ENCODE measurements at regions not wholly inside any gene's neighbourhood (a gene's known extent, or its start where the extent isn't known, plus 50 kb on each side); places are given as distances from the start of the nearest gene placed in this dataset.

DNA sequence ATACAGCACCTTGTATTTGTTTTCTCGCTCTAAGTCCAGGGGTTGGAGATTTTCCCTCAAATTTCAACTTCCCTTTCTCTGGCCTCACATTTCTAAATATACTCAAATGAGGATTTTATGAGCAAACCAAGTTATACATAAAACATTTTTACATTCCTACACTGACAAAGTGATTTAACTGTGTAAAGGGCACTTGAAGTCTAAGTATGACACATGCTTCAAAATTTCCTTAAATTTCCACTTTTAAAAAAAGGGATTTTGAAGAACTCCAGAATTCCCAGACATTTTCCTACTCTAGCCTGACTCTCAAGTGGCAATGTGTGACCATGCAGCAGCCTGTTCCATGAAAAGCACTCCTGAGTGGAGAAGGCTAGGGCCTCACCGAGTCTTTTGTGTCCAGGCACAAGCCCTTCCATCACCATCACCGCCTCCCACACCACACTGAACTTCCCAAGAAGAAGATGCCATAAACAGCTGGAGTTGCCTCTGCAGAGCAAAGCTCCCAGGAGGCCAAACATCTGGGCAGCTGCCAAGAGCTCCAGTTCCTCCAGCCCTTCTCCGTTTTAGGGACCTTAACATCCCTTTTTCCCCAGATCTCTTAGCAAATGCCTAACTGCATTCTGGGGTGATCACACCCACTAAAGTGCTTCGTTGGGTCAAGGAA, 68.9 kb downstream of the NCR2 start:
- H3K27ac ChIP-seq (ENCODE audit: low read length), result no peak overlapping the region
- BruUV-seq (replicated peaks), result no TSS peak
- no peak overlapping the region for H3K4me3 ChIP-seq (ENCODE audit: low read length)
- H3K9ac ChIP-seq (ENCODE audit: low read length), result no peak overlapping the region
- no peaks in the 10 kb centered on the region for H3K79me2 ChIP-seq (ENCODE audit: low read length)
- no peaks in the 10 kb centered on the region for H4K20me1 ChIP-seq (ENCODE audit: low read length)
- DNase-seq (no peak), ATAC-seq (no peak)
- CTCF ChIA-PET, result no interaction called here
- H3K9me3 ChIP-seq (ENCODE audit: low read length), result no peaks in the 10 kb centered on the region
- no peak overlapping the region for H3K4me2 ChIP-seq (ENCODE audit: low read length)
- intact Hi-C loops (cut with micrococcal nuclease), result no loop called here
- TF ChIP-seq, protein P1, sequence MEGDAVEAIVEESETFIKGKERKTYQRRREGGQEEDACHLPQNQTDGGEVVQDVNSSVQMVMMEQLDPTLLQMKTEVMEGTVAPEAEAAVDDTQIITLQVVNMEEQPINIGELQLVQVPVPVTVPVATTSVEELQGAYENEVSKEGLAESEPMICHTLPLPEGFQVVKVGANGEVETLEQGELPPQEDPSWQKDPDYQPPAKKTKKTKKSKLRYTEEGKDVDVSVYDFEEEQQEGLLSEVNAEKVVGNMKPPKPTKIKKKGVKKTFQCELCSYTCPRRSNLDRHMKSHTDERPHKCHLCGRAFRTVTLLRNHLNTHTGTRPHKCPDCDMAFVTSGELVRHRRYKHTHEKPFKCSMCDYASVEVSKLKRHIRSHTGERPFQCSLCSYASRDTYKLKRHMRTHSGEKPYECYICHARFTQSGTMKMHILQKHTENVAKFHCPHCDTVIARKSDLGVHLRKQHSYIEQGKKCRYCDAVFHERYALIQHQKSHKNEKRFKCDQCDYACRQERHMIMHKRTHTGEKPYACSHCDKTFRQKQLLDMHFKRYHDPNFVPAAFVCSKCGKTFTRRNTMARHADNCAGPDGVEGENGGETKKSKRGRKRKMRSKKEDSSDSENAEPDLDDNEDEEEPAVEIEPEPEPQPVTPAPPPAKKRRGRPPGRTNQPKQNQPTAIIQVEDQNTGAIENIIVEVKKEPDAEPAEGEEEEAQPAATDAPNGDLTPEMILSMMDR (conservative IDR thresholded peaks at IDR 0.05; ENCODE audit: low read depth, low read length), result no peak
- TF ChIP-seq EZH2 (IDR thresholded peaks at IDR 0.05; ENCODE audit: low read length, unreplicated experiment) (no peak), EZH2phosphoT487 (IDR thresholded peaks at IDR 0.05; ENCODE audit: borderline replicate concordance, low read length) (no peak)
- H2AFZ ChIP-seq (ENCODE audit: low read length), result no peak overlapping the region
- H3K4me1 ChIP-seq (ENCODE audit: insufficient read depth, low read length), result no peaks in the 10 kb centered on the region
- H3F3A ChIP-seq (ENCODE audit: low read length, unreplicated experiment), result no peaks in the 10 kb centered on the region
- H3K36me3 ChIP-seq (ENCODE audit: low read depth, low read length), result no peaks in the 10 kb centered on the region
- H3K9me2 ChIP-seq (replicated peaks; ENCODE audit: low read length), result no peaks in the 10 kb centered on the region
- peaks cover 49% of the 10 kb centered on the region for H3K27me3 ChIP-seq (ENCODE audit: low read length)
- POLR2A ChIA-PET (ENCODE audit: unreplicated experiment), result no interaction called here

DNA sequence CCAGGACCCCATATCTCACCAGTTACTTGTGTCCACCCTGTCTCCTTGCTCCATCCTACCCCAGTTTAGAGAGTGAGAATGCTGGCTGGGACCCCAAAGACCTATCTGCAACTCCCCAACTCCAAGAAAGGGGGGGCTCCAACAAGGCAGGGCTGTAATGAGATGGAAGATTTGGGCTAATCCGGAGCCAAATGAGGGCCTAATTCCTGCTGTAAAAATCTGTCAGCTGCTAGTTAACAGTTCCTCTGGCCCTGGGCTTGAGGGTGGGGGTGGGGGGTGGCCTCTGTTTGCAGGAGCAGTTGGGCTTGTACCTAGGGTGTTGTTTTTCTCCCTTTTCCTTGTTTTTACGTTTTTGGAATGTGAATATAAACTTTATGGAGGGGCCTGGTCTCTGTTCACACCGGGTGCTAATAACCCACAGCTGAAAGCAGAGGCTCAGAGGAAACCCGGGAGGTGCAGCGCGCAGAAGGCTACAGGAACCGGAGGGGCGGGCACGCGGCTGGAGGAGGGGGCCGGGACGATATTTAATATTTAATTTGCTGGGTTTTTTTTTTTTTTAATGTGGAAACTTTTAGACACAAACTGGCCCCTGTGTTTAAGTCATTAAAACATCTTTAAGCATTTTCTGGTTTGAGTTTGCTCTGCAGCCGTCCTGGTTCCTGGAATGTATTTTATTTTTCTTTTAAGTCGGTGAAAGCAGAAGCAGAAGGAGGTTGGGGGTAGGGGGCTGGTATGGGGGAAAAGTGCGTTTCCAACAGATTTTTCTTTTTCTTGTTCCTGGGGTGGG, 70.7 kb downstream of the NCR2 start:
- ChIA-PET CTCF (no interaction called here), POLR2A (ENCODE audit: unreplicated experiment) (no interaction called here)
- Histone ChIP-seq H3K27me3 (ENCODE audit: low read length) (peaks cover 52% of the 10 kb centered on the region), H3K27ac (ENCODE audit: low read length) (no peak overlapping the region), H3K9ac (ENCODE audit: low read length) (no peak overlapping the region), H2AFZ (ENCODE audit: low read length) (no peak overlapping the region), H3K4me1 (ENCODE audit: insufficient read depth, low read length) (no peaks in the 10 kb centered on the region), H4K20me1 (ENCODE audit: low read length) (no peaks in the 10 kb centered on the region), H3K9me3 (ENCODE audit: low read length) (no peaks in the 10 kb centered on the region), H3K36me3 (ENCODE audit: low read depth, low read length) (no peaks in the 10 kb centered on the region), H3K4me2 (ENCODE audit: low read length) (no peak overlapping the region), H3F3A (ENCODE audit: low read length, unreplicated experiment) (no peaks in the 10 kb centered on the region), H3K9me2 (replicated peaks; ENCODE audit: low read length) (no peaks in the 10 kb centered on the region), H3K4me3 (ENCODE audit: low read length) (no peak overlapping the region), H3K79me2 (ENCODE audit: low read length) (no peaks in the 10 kb centered on the region)
- TF ChIP-seq, protein P1 (conservative IDR thresholded peaks at IDR 0.05; ENCODE audit: low read depth, low read length), result no peak
- TF ChIP-seq EZH2 (IDR thresholded peaks at IDR 0.05; ENCODE audit: low read length, unreplicated experiment), result no peak
- TF ChIP-seq EZH2phosphoT487 (IDR thresholded peaks at IDR 0.05; ENCODE audit: borderline replicate concordance, low read length), result no peak
- intact Hi-C loops (cut with micrococcal nuclease), result no loop called here
- no TSS peak for BruUV-seq (replicated peaks)
- ATAC-seq (no peak), DNase-seq (no peak)

Measured in PC-3 (cell line).